ENCODE measurements at regions not wholly inside any gene's neighbourhood (a gene's known extent, or its start where the extent isn't known, plus 50 kb on each side); places are given as distances from the start of the nearest gene placed in this dataset.

- ChIA-PET CTCF (no interaction called here), POLR2A (no interaction called here)
- Histone ChIP-seq H3K4me3 (ENCODE audit: low read depth, low read length) (no peak overlapping the region), H3K27me3 (ENCODE audit: control insufficient read depth, insufficient read depth, low read length) (no peaks in the 10 kb centered on the region), H3K27ac (ENCODE audit: low read depth, low read length) (no peak overlapping the region), H3K9me3 (ENCODE audit: control insufficient read depth, insufficient read depth, low read length) (no peaks in the 10 kb centered on the region)
- no peak for TF ChIP-seq CTCF (IDR thresholded peaks at IDR 0.05; ENCODE audit: low read depth, low read length)
- no peak for DNase-seq (ENCODE audit: low read depth, low spot score)
Measured at GRCh38 chr9:78691542-78691941, 394.6 kb downstream of the PSAT1 start.

GRCh38 chr9:78692871-78693270, 395.9 kb downstream of the PSAT1 start:
- no peak for TF ChIP-seq CTCF (IDR thresholded peaks at IDR 0.05; ENCODE audit: low read depth, low read length)
- H3K27me3 ChIP-seq (ENCODE audit: control insufficient read depth, insufficient read depth, low read length), result no peaks in the 10 kb centered on the region
- H3K9me3 ChIP-seq (ENCODE audit: control insufficient read depth, insufficient read depth, low read length), result no peaks in the 10 kb centered on the region
- no peak overlapping the region for H3K27ac ChIP-seq (ENCODE audit: low read depth, low read length)
- no peak overlapping the region for H3K4me3 ChIP-seq (ENCODE audit: low read depth, low read length)
- DNase-seq (ENCODE audit: low read depth, low spot score), result no peak
- ChIA-PET POLR2A (no interaction called here), CTCF (no interaction called here)

- CTCF ChIA-PET, result no interaction called here
- POLR2A ChIA-PET, result no interaction called here
- DNase-seq (ENCODE audit: low read depth, low spot score), result no peak
- no peaks in the 10 kb centered on the region for H3K9me3 ChIP-seq (ENCODE audit: control insufficient read depth, insufficient read depth, low read length)
- no peak for TF ChIP-seq CTCF (IDR thresholded peaks at IDR 0.05; ENCODE audit: low read depth, low read length)
- H3K27ac ChIP-seq (ENCODE audit: low read depth, low read length), result no peak overlapping the region
- H3K4me3 ChIP-seq (ENCODE audit: low read depth, low read length), result no peak overlapping the region
- no peaks in the 10 kb centered on the region for H3K27me3 ChIP-seq (ENCODE audit: control insufficient read depth, insufficient read depth, low read length)
Measured at GRCh38 chr9:78694974-78695373, 398.0 kb downstream of the PSAT1 start.

GRCh38 chr9:78695519-78695918, 398.6 kb downstream of the PSAT1 start:
- DNase-seq (ENCODE audit: low read depth, low spot score), result no peak
- no peak for TF ChIP-seq CTCF (IDR thresholded peaks at IDR 0.05; ENCODE audit: low read depth, low read length)
- Histone ChIP-seq H3K4me3 (ENCODE audit: low read depth, low read length) (no peak overlapping the region), H3K9me3 (ENCODE audit: control insufficient read depth, insufficient read depth, low read length) (no peaks in the 10 kb centered on the region), H3K27ac (ENCODE audit: low read depth, low read length) (no peak overlapping the region), H3K27me3 (ENCODE audit: control insufficient read depth, insufficient read depth, low read length) (no peaks in the 10 kb centered on the region)
- POLR2A ChIA-PET, result no interaction called here
- CTCF ChIA-PET, result no interaction called here

GRCh38 chr9:78697618-78698017, 400.7 kb downstream of the PSAT1 start:
- no peak overlapping the region for H3K27ac ChIP-seq (ENCODE audit: low read depth, low read length)
- CTCF ChIA-PET, result no interaction called here
- POLR2A ChIA-PET, result no interaction called here

More at GRCh38 chr9:78697618-78698017, 400.7 kb downstream of the PSAT1 start:
- TF ChIP-seq CTCF (IDR thresholded peaks at IDR 0.05; ENCODE audit: low read depth, low read length), result no peak
- H3K9me3 ChIP-seq (ENCODE audit: control insufficient read depth, insufficient read depth, low read length), result no peaks in the 10 kb centered on the region
- H3K27me3 ChIP-seq (ENCODE audit: control insufficient read depth, insufficient read depth, low read length), result no peaks in the 10 kb centered on the region
- H3K4me3 ChIP-seq (ENCODE audit: low read depth, low read length), result no peak overlapping the region
- DNase-seq (ENCODE audit: low read depth, low spot score), result no peak
